WTC11 (cell line): ENCODE measurements at regions not wholly inside any gene's neighbourhood (a gene's known extent, or its start where the extent isn't known, plus 50 kb on each side); places are given as distances from the start of the nearest gene placed in this dataset.

ENCODE experiments used
- ATAC-seq: fragments of 200-7000 bp; cut with Tn5 transposase; 2 replicates; pipeline ENCODE4 v1.10.0; 2021; ENCODE audit warnings: mild to moderate bottlenecking, moderate library complexity
- CTCF ChIA-PET: fragments of 300-600 bp; sonication (Branson Sonifier 250); formaldehyde crosslinking; loops from one replicate; lab custom pipeline; 2021; ENCODE audit warnings: antibody characterized with exemption; lab: Charles Lee
- POLR2A ChIA-PET: fragments of 350-600 bp; sonication (Branson Sonifier 250); formaldehyde crosslinking; loops from one replicate; lab custom pipeline; 2021; ENCODE audit warnings: antibody characterized with exemption; lab: Charles Lee
- DNase-seq: peaks from one replicate; pipeline ENCODE4 v3.0.0; 2021; ENCODE audit warnings: low spot score
- H3K27ac Mint-ChIP-seq: 2 replicates; pipeline ENCODE4 v1.8.0; 2021; ENCODE audit warnings: mixed read lengths
- H3K27me3 Mint-ChIP-seq: 2 replicates; pipeline ENCODE4 v1.8.0; 2021; ENCODE audit warnings: low read depth, mild to moderate bottlenecking, moderate library complexity, mixed read lengths
- H3K36me3 Mint-ChIP-seq: 2 replicates; pipeline ENCODE4 v1.8.0; 2021; ENCODE audit warnings: mixed read lengths
- H3K4me1 Mint-ChIP-seq: 2 replicates; pipeline ENCODE4 v1.8.0; 2022; ENCODE audit warnings: mixed read lengths
- H3K4me3 Mint-ChIP-seq: 2 replicates; pipeline ENCODE4 v1.8.0; 2021; ENCODE audit warnings: mild to moderate bottlenecking, moderate library complexity, mixed read lengths
- H3K9me3 Mint-ChIP-seq: 2 replicates; pipeline ENCODE4 v1.8.0; 2021; ENCODE audit warnings: mixed read lengths
- AR ChIP-seq: fragments of 250-450 bp; sonication (Bioruptor Pico); IDR thresholded peaks from 2 replicates; pipeline ENCODE4 v1.9.0; 2021; ENCODE audit warnings: mild to moderate bottlenecking
- ELF4 ChIP-seq: sonication (generic); formaldehyde crosslinking; IDR thresholded peaks from 2 replicates; pipeline ENCODE4 v1.8.1; 2022; ENCODE audit warnings: low read depth, mild to moderate bottlenecking, moderate library complexity, missing genetic modification reagents
- ERG ChIP-seq: fragments of 250-450 bp; sonication (Bioruptor Pico); IDR thresholded peaks from 2 replicates; pipeline ENCODE4 v1.8.0; 2021; ENCODE audit warnings: mild to moderate bottlenecking
- ESRRA ChIP-seq: sonication (generic); formaldehyde crosslinking; IDR thresholded peaks from 2 replicates; pipeline ENCODE4 v1.8.1; 2022; ENCODE audit warnings: mild to moderate bottlenecking, missing genetic modification reagents, borderline replicate concordance
- KAT7 ChIP-seq: sonication (generic); formaldehyde crosslinking; IDR thresholded peaks from 2 replicates; pipeline ENCODE4 v1.8.1; 2023; ENCODE audit warnings: missing genetic modification reagents, mild to moderate bottlenecking, borderline replicate concordance
- MXD4 ChIP-seq: fragments of 250-450 bp; sonication (Bioruptor Pico); IDR thresholded peaks from 2 replicates; pipeline ENCODE4 v1.8.0; 2021; ENCODE audit warnings: mild to moderate bottlenecking, moderate library complexity, borderline replicate concordance
- NFATC4 ChIP-seq: fragments of 250-450 bp; sonication (Bioruptor Pico); IDR thresholded peaks from 2 replicates; pipeline ENCODE4 v1.9.0; 2021; ENCODE audit warnings: mild to moderate bottlenecking
- NFYB ChIP-seq: sonication (generic); formaldehyde crosslinking; conservative IDR thresholded peaks from 2 replicates; pipeline ENCODE4 v1.8.0; 2022; ENCODE audit warnings: low read depth, missing genetic modification reagents
- NR1H2 ChIP-seq: sonication (generic); formaldehyde crosslinking; IDR thresholded peaks from 2 replicates; pipeline ENCODE4 v1.9.0; 2021; ENCODE audit warnings: mild to moderate bottlenecking, moderate library complexity, missing genetic modification reagents
- SMAD3 ChIP-seq: sonication (generic); formaldehyde crosslinking; IDR thresholded peaks from 2 replicates; pipeline ENCODE4 v1.8.0; 2022; ENCODE audit warnings: missing genetic modification reagents, mild to moderate bottlenecking, borderline replicate concordance
- USF1 ChIP-seq: sonication (generic); formaldehyde crosslinking; IDR thresholded peaks from 2 replicates; pipeline ENCODE4 v1.8.0; 2022; ENCODE audit warnings: mild to moderate bottlenecking, missing genetic modification reagents
- ZNF121 ChIP-seq: sonication (generic); formaldehyde crosslinking; IDR thresholded peaks from 2 replicates; pipeline ENCODE4 v1.8.0; 2023; ENCODE audit warnings: missing genetic modification reagents
- ZNF219 ChIP-seq: sonication (generic); formaldehyde crosslinking; IDR thresholded peaks from 2 replicates; pipeline ENCODE4 v1.8.0; 2023; ENCODE audit warnings: missing genetic modification reagents, mild to moderate bottlenecking, borderline replicate concordance
- ZNF317 ChIP-seq: sonication (generic); formaldehyde crosslinking; IDR thresholded peaks from 2 replicates; pipeline ENCODE4 v1.8.1; 2023; ENCODE audit warnings: low read depth, mild to moderate bottlenecking, moderate library complexity, missing genetic modification reagents, borderline replicate concordance
- ZNF416 ChIP-seq: fragments of 250-450 bp; sonication (Bioruptor Pico); IDR thresholded peaks from 2 replicates; pipeline ENCODE4 v1.9.0; 2021; ENCODE audit warnings: mild to moderate bottlenecking, inconsistent platforms
- TF ChIP-seq, protein P1 (sequence below): sonication (generic); formaldehyde crosslinking; IDR thresholded peaks from 2 replicates; pipeline ENCODE4 v1.8.1; 2023; ENCODE audit warnings: mild to moderate bottlenecking, missing genetic modification reagents
- TF ChIP-seq, protein P2 (sequence below): sonication (generic); formaldehyde crosslinking; conservative IDR thresholded peaks from 2 replicates; pipeline ENCODE4 v1.8.1; 2023; ENCODE audit warnings: mild to moderate bottlenecking, low read depth, missing genetic modification reagents, moderate library complexity
- TF ChIP-seq, protein P3 (sequence below): sonication (generic); formaldehyde crosslinking; IDR thresholded peaks from 2 replicates; pipeline ENCODE4 v1.8.1; 2022; ENCODE audit warnings: mild to moderate bottlenecking, moderate library complexity, missing genetic modification reagents
- TF ChIP-seq, protein P4 (sequence below): sonication (generic); formaldehyde crosslinking; IDR thresholded peaks from 2 replicates; pipeline ENCODE4 v1.8.0; 2023; ENCODE audit warnings: missing genetic modification reagents, mild to moderate bottlenecking, borderline replicate concordance

- TF ChIP-seq NFATC4 (no peak), USF1 (CRISPR knock-in tag) (no peak), ZNF416 (no peak), NFYB (CRISPR knock-in tag) (no peak), ERG (no peak), ESRRA (CRISPR knock-in tag) (no peak), MXD4 (CRISPR knock-in tag) (no peak), SMAD3 (CRISPR knock-in tag) (no peak), ZNF317 (CRISPR knock-in tag) (no peak), ZNF121 (CRISPR knock-in tag) (no peak), NR1H2 (no peak)
- TF ChIP-seq, protein P1, sequence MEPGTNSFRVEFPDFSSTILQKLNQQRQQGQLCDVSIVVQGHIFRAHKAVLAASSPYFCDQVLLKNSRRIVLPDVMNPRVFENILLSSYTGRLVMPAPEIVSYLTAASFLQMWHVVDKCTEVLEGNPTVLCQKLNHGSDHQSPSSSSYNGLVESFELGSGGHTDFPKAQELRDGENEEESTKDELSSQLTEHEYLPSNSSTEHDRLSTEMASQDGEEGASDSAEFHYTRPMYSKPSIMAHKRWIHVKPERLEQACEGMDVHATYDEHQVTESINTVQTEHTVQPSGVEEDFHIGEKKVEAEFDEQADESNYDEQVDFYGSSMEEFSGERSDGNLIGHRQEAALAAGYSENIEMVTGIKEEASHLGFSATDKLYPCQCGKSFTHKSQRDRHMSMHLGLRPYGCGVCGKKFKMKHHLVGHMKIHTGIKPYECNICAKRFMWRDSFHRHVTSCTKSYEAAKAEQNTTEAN (CRISPR knock-in tag): no peak
Measured at GRCh38 chr17:53428913-53429312, 393.8 kb upstream of the KIF2B start (continued).

- Mint-ChIP-seq H3K27me3 (peaks cover 17% of the 10 kb centered on the region), H3K27ac (no peak overlapping the region), H3K36me3 (peaks cover 54% of the 10 kb centered on the region), H3K4me3 (no peak overlapping the region), H3K4me1 (peaks cover 26% of the 10 kb centered on the region), H3K9me3 (peaks cover 61% of the 10 kb centered on the region)
- no peak for TF ChIP-seq ELF4 (CRISPR knock-in tag)
- TF ChIP-seq, protein P2, sequence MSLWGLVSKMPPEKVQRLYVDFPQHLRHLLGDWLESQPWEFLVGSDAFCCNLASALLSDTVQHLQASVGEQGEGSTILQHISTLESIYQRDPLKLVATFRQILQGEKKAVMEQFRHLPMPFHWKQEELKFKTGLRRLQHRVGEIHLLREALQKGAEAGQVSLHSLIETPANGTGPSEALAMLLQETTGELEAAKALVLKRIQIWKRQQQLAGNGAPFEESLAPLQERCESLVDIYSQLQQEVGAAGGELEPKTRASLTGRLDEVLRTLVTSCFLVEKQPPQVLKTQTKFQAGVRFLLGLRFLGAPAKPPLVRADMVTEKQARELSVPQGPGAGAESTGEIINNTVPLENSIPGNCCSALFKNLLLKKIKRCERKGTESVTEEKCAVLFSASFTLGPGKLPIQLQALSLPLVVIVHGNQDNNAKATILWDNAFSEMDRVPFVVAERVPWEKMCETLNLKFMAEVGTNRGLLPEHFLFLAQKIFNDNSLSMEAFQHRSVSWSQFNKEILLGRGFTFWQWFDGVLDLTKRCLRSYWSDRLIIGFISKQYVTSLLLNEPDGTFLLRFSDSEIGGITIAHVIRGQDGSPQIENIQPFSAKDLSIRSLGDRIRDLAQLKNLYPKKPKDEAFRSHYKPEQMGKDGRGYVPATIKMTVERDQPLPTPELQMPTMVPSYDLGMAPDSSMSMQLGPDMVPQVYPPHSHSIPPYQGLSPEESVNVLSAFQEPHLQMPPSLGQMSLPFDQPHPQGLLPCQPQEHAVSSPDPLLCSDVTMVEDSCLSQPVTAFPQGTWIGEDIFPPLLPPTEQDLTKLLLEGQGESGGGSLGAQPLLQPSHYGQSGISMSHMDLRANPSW (CRISPR knock-in tag): no peak
- no peak for TF ChIP-seq KAT7 (CRISPR knock-in tag)
- TF ChIP-seq, protein P3, sequence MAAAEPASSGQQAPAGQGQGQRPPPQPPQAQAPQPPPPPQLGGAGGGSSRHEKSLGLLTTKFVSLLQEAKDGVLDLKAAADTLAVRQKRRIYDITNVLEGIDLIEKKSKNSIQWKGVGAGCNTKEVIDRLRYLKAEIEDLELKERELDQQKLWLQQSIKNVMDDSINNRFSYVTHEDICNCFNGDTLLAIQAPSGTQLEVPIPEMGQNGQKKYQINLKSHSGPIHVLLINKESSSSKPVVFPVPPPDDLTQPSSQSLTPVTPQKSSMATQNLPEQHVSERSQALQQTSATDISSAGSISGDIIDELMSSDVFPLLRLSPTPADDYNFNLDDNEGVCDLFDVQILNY (CRISPR knock-in tag): no peak
- no peak for TF ChIP-seq AR (CRISPR knock-in tag)
- TF ChIP-seq, protein P4, sequence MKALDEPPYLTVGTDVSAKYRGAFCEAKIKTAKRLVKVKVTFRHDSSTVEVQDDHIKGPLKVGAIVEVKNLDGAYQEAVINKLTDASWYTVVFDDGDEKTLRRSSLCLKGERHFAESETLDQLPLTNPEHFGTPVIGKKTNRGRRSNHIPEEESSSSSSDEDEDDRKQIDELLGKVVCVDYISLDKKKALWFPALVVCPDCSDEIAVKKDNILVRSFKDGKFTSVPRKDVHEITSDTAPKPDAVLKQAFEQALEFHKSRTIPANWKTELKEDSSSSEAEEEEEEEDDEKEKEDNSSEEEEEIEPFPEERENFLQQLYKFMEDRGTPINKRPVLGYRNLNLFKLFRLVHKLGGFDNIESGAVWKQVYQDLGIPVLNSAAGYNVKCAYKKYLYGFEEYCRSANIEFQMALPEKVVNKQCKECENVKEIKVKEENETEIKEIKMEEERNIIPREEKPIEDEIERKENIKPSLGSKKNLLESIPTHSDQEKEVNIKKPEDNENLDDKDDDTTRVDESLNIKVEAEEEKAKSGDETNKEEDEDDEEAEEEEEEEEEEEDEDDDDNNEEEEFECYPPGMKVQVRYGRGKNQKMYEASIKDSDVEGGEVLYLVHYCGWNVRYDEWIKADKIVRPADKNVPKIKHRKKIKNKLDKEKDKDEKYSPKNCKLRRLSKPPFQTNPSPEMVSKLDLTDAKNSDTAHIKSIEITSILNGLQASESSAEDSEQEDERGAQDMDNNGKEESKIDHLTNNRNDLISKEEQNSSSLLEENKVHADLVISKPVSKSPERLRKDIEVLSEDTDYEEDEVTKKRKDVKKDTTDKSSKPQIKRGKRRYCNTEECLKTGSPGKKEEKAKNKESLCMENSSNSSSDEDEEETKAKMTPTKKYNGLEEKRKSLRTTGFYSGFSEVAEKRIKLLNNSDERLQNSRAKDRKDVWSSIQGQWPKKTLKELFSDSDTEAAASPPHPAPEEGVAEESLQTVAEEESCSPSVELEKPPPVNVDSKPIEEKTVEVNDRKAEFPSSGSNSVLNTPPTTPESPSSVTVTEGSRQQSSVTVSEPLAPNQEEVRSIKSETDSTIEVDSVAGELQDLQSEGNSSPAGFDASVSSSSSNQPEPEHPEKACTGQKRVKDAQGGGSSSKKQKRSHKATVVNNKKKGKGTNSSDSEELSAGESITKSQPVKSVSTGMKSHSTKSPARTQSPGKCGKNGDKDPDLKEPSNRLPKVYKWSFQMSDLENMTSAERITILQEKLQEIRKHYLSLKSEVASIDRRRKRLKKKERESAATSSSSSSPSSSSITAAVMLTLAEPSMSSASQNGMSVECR (CRISPR knock-in tag): no peak
- TF ChIP-seq NFATC4: no peak
- no peak for TF ChIP-seq ZNF121 (CRISPR knock-in tag)
- no peak for TF ChIP-seq ZNF317 (CRISPR knock-in tag)
- TF ChIP-seq NR1H2: no peak
- no peak for TF ChIP-seq ZNF219 (CRISPR knock-in tag)
- TF ChIP-seq, protein P1 (CRISPR knock-in tag): no peak
- DNase-seq (no peak), ATAC-seq (no peak)
- POLR2A ChIA-PET: no interaction called here
- CTCF ChIA-PET: no interaction called here
Measured at GRCh38 chr17:53426505-53426904, 396.2 kb upstream of the KIF2B start.
